HL-60 (cell line): ENCODE measurements at regions not wholly inside any gene's neighbourhood (a gene's known extent, or its start where the extent isn't known, plus 50 kb on each side); places are given as distances from the start of the nearest gene placed in this dataset.

ENCODE experiments used
- DNase-seq, 2 experiments: peaks; one replicate each; pipeline ENCODE4 v3.0.0-alpha.2; 2010 to 2020; ENCODE audit warnings: low read depth in 1 of 2, low spot score in 1 of 2
- H3K27ac ChIP-seq: fragments of 250-450 bp; sonication (Bioruptor Pico); replicated peaks from 2 replicates; pipeline ENCODE4 v1.5.1; 2020; ENCODE audit warnings: mild to moderate bottlenecking, moderate library complexity
- H3K27me3 ChIP-seq: fragments of 250-450 bp; sonication (Bioruptor Pico); 2 replicates; pipeline ENCODE4 v1.5.1; 2021; ENCODE audit warnings: mild to moderate bottlenecking, moderate library complexity; ENCODE audit not compliant: insufficient read depth, poor library complexity, severe bottlenecking
- H3K4me3 ChIP-seq: replicated peaks from 2 replicates; pipeline ENCODE4 v1.5.1; 2011; ENCODE audit warnings: mild to moderate bottlenecking, control low read depth, low read length; ENCODE audit not compliant: insufficient read depth
- CTCF ChIP-seq: IDR thresholded peaks from one replicate; pipeline ENCODE4 v1.5.1; 2011; ENCODE audit warnings: low read length, control low read depth, inconsistent platforms; ENCODE audit not compliant: insufficient read depth
- GABPA ChIP-seq: IDR thresholded peaks from 2 replicates; pipeline ENCODE4 v1.6.1; 2012; ENCODE audit warnings: low read depth
- POLR2AphosphoS5 ChIP-seq: IDR thresholded peaks from 2 replicates; pipeline ENCODE4 v1.6.1; 2012; ENCODE audit warnings: low read depth
- REST ChIP-seq: IDR thresholded peaks from 2 replicates; pipeline ENCODE4 v1.6.1; 2012; ENCODE audit warnings: low read depth; ENCODE audit not compliant: insufficient replicate concordance
- SPI1 ChIP-seq: IDR thresholded peaks from 2 replicates; pipeline ENCODE4 v1.6.1; 2012; ENCODE audit warnings: low read depth, mild to moderate bottlenecking, borderline replicate concordance

- peaks cover 9% of the 10 kb centered on the region for H3K27me3 ChIP-seq
- DNase-seq: no peak
- TF ChIP-seq SPI1: no peak
- no peak for TF ChIP-seq POLR2AphosphoS5
- TF ChIP-seq REST: no peak
- no peak for TF ChIP-seq CTCF
- no peak for TF ChIP-seq GABPA
- no peak overlapping the region for H3K4me3 ChIP-seq
- no peak overlapping the region for H3K27ac ChIP-seq
Measured at GRCh38 chr1:157189096-157189495, 50.9 kb upstream of the ETV3 start.
